Lower leg skin (tissue), 3 donors: ENCODE measurements at regions not wholly inside any gene's neighbourhood (a gene's known extent, or its start where the extent isn't known, plus 50 kb on each side); places are given as distances from the start of the nearest gene placed in this dataset.

Source experiments
- POLR2A ChIP-seq, 2 donors: fragments of 450-650 bp; IDR thresholded peaks; one replicate each; pipeline ENCODE4 v1.6.1; 2016 to 2017; ENCODE audit warnings: antibody characterized with exemption in 2 of 2, mild to moderate bottlenecking in 1 of 2, moderate library complexity in 1 of 2
- TF ChIP-seq, protein P1 (sequence below), 3 donors: fragments of 450-650 bp; IDR thresholded peaks; one replicate each; pipeline ENCODE4 v1.5.1; 2016; ENCODE audit warnings: antibody characterized with exemption in 3 of 3, mild to moderate bottlenecking in 3 of 3, moderate library complexity in 2 of 3

DNA sequence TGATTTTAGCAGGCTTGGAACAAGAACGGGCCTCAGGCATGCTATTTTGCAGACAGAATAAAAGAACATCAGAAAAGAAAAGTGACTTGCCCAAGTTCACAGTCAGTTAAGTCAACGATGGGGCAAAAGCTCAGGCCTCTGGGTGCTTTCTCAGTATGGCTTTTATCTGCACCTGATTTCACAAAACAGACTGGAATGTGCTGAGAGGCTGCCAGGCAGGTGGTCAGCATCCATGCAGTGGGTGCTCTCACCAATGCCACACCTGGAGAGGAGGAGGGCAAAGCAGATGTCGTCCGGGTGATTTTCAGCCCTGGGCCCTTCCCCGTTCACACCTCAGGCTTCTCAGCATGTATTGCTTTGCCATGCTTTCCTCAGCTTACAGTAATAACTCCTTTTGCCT lies 854.6 kb downstream of the RNF144A start:
- TF ChIP-seq, protein P1, sequence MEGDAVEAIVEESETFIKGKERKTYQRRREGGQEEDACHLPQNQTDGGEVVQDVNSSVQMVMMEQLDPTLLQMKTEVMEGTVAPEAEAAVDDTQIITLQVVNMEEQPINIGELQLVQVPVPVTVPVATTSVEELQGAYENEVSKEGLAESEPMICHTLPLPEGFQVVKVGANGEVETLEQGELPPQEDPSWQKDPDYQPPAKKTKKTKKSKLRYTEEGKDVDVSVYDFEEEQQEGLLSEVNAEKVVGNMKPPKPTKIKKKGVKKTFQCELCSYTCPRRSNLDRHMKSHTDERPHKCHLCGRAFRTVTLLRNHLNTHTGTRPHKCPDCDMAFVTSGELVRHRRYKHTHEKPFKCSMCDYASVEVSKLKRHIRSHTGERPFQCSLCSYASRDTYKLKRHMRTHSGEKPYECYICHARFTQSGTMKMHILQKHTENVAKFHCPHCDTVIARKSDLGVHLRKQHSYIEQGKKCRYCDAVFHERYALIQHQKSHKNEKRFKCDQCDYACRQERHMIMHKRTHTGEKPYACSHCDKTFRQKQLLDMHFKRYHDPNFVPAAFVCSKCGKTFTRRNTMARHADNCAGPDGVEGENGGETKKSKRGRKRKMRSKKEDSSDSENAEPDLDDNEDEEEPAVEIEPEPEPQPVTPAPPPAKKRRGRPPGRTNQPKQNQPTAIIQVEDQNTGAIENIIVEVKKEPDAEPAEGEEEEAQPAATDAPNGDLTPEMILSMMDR (IDR thresholded peaks at IDR 0.05) = no peak
- TF ChIP-seq POLR2A (IDR thresholded peaks at IDR 0.05) = no peak
